ENCODE measurements at regions not wholly inside any gene's neighbourhood (a gene's known extent, or its start where the extent isn't known, plus 50 kb on each side); places are given as distances from the start of the nearest gene placed in this dataset.

GRCh38 chr3:5277612-5278236 is 90.2 kb downstream of the EDEM1 start:
- no peak overlapping the region for H3K9ac ChIP-seq (ENCODE audit: insufficient read depth, low read depth, low read length)
- H3K27ac ChIP-seq (ENCODE audit: extremely low read length, insufficient read depth, low read length): no peak overlapping the region
- H3K9me3 ChIP-seq (ENCODE audit: low read length): no peaks in the 10 kb centered on the region
- ChIA-PET POLR2A (no interaction called here), CTCF (ENCODE audit: low intra/inter-chr PET ratio, low total read pairs) (no interaction called here)
- TF ChIP-seq SATB2 (CRISPR knock-in tag; IDR thresholded peaks at IDR 0.05) (no peak), NFE2 (CRISPR knock-in tag; IDR thresholded peaks at IDR 0.05) (no peak), THAP8 (CRISPR knock-in tag; IDR thresholded peaks at IDR 0.05; ENCODE audit: borderline replicate concordance) (no peak), MEIS2 (CRISPR knock-in tag; IDR thresholded peaks at IDR 0.05) (no peak), ISL2 (CRISPR knock-in tag; IDR thresholded peaks at IDR 0.05) (no peak), ZNF496 (CRISPR knock-in tag; IDR thresholded peaks at IDR 0.05; ENCODE audit: insufficient replicate concordance) (no peak), ZBTB46 (CRISPR knock-in tag; IDR thresholded peaks at IDR 0.05; ENCODE audit: borderline replicate concordance) (no peak), ZNF597 (CRISPR knock-in tag; IDR thresholded peaks at IDR 0.05) (no peak), HNF4A (CRISPR knock-in tag; IDR thresholded peaks at IDR 0.05) (no peak), FOXO4 (CRISPR knock-in tag; conservative IDR thresholded peaks at IDR 0.05) (no peak), KMT2B (CRISPR knock-in tag; IDR thresholded peaks at IDR 0.05) (no peak), ZNF777 (CRISPR knock-in tag; IDR thresholded peaks at IDR 0.05) (no peak), STAG1 (CRISPR knock-in tag; IDR thresholded peaks at IDR 0.05) (no peak), ATM (IDR thresholded peaks at IDR 0.05; ENCODE audit: borderline replicate concordance) (no peak), CERS6 (CRISPR knock-in tag; IDR thresholded peaks at IDR 0.05) (no peak), ARNTL (CRISPR knock-in tag; IDR thresholded peaks at IDR 0.05) (no peak), SALL2 (CRISPR knock-in tag; IDR thresholded peaks at IDR 0.05) (no peak), CREBL2 (CRISPR knock-in tag; IDR thresholded peaks at IDR 0.05; ENCODE audit: borderline replicate concordance) (no peak)
- no peak overlapping the region for H2AFZ ChIP-seq (ENCODE audit: low read length)
- intact Hi-C loops (cut with micrococcal nuclease; ENCODE audit: unreplicated experiment): no loop called here
- in situ Hi-C loops (cut with HindIII; ENCODE audit: extremely low pct_ligation_motif_present, low pct_unique_long_range_greater_than_20kb): no loop called here
- 0 out of 5 replicates have a peak, but pooled peaks cover 0 to 5% of the 10 kb centered on the region in 2 experiments for H3K27me3 ChIP-seq (ENCODE audit: control insufficient read depth in 1 of 2, insufficient read depth in 2 of 2, low read length in 2 of 2)
- no peak overlapping the region for H3K4me3 ChIP-seq (replicated peaks in 1 of 3; ENCODE audit: insufficient read depth in 1 of 3, low read depth in 2 of 3, low read length in 3 of 3)
- FAIRE-seq: no peak
- no peaks in the 10 kb centered on the region for H4K20me1 ChIP-seq (ENCODE audit: insufficient read depth, low read length)
- H3K79me2 ChIP-seq (ENCODE audit: insufficient read depth, low read length): no peaks in the 10 kb centered on the region
- no peak overlapping the region for H3K4me2 ChIP-seq (ENCODE audit: low read depth, low read length)
- no TSS peak for BruUV-seq (replicated peaks)
- no peaks in the 10 kb centered on the region for H3K36me3 ChIP-seq (replicated peaks in 1 of 2; ENCODE audit: control insufficient read depth in 1 of 2, insufficient read depth in 2 of 2, low read length in 2 of 2)
- ATAC-seq: no peak
- no peaks in the 10 kb centered on the region for H3K4me1 ChIP-seq (ENCODE audit: insufficient read depth, low read length)
- no peak for DNase-seq (ENCODE audit: low spot score)
- 9% methylated on average over 3 of the region's 3 CpGs for WGBS (ENCODE audit: low lambda C conversion rate)
